GM10248 (cell line): ENCODE measurements at regions not wholly inside any gene's neighbourhood (a gene's known extent, or its start where the extent isn't known, plus 50 kb on each side); places are given as distances from the start of the nearest gene placed in this dataset.

ENCODE experiments used
- CTCF ChIA-PET: fragments of 300-600 bp; sonication (Branson Sonifier 250); formaldehyde crosslinking; extraction: SDS; loops from one replicate; lab custom pipeline; 2021; ENCODE audit warnings: antibody characterized with exemption; lab: Yijun Ruan, JAX
- POLR2A ChIA-PET: fragments of 350-650 bp; sonication (Branson Sonifier 250); formaldehyde crosslinking; extraction: SDS; loops from one replicate; lab custom pipeline; 2020; ENCODE audit warnings: antibody characterized with exemption; lab: Yijun Ruan, JAX
- DNase-seq: peaks from one replicate; pipeline ENCODE4 v3.0.0; 2012; ENCODE audit errors: extremely low spot score
- TF ChIP-seq, protein P1 (sequence below): IDR thresholded peaks from 2 replicates; pipeline ENCODE4 v1.5.1; 2012; ENCODE audit warnings: mild to moderate bottlenecking, low read depth; ENCODE audit errors: extremely low read depth, missing control alignments, control extremely low read depth

DNA sequence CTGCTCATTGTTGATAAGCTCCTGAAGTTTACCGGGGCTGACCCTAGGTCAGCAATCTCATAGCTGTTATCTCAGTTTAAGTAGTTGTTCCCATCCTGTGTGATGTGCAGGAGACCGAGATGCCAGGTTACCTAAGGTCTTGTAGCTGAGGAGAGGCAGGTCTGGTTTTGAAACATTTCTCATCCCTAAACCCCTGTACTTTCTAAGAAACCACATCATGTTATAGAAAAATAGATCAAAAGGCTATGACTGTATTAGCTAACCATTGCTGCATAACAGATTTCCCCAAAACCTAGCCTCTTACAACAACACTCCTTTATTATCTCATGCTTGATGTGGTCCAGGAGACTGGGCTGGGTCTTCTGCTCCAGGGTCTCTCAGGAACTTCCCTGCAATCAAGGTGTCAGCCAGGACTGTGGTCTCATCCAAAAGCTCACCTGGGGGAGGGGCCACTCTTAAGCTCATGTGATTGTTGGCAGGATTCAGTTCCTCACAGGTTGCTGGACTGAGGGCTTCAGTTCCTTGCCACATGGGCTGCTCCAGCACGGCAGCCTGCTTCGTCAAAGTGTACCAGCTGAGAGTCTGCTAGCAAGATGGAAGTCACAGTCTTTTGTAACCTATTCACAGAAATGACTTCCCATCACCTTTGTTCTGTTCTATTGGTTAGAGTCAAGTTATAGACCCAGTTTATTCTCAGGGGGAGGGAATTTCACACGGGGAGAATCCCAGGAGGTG is 60.9 kb upstream of the CLCN4 start:
- ChIA-PET POLR2A (no interaction called here), CTCF (interaction anchor here (1.2 to 6.8 kb wide), 4 partner anchors 12 to 79 kb away, joined by 4 to 45 read pairs (median 22); no protein-coding TSS in a partner anchor)
- TF ChIP-seq, protein P1, sequence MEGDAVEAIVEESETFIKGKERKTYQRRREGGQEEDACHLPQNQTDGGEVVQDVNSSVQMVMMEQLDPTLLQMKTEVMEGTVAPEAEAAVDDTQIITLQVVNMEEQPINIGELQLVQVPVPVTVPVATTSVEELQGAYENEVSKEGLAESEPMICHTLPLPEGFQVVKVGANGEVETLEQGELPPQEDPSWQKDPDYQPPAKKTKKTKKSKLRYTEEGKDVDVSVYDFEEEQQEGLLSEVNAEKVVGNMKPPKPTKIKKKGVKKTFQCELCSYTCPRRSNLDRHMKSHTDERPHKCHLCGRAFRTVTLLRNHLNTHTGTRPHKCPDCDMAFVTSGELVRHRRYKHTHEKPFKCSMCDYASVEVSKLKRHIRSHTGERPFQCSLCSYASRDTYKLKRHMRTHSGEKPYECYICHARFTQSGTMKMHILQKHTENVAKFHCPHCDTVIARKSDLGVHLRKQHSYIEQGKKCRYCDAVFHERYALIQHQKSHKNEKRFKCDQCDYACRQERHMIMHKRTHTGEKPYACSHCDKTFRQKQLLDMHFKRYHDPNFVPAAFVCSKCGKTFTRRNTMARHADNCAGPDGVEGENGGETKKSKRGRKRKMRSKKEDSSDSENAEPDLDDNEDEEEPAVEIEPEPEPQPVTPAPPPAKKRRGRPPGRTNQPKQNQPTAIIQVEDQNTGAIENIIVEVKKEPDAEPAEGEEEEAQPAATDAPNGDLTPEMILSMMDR: no peak
- no peak for DNase-seq

DNA sequence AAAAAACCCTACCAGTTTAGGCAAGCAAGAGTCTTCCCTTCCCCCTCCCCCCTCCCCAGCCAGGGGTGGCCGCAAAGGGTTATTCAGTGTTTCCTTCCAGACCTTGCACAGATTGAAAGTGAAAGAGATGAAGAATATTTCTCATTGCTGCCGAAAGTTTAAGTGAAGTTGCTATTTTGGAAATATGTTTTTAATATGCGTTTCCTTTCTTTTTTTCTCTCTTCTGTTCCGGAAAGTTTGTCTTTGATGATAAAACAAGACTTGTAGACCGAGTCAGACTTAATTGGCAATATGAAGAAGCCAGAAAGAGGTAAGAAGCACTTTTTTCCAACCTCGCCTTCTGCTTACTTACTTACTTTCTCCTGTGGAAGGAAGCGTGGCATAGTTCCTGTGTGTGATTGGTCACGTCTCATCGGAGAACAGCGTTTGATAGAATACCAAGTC is 58.5 kb upstream of the CLCN4 start:
- ChIA-PET POLR2A (no interaction called here), CTCF (interaction anchor here (4.2 to 6.8 kb wide), 2 partner anchors 15 to 20 kb away, joined by 40 to 45 read pairs; no protein-coding TSS in a partner anchor)
- TF ChIP-seq, protein P1: no peak
- DNase-seq: peak; percentile 60

DNA sequence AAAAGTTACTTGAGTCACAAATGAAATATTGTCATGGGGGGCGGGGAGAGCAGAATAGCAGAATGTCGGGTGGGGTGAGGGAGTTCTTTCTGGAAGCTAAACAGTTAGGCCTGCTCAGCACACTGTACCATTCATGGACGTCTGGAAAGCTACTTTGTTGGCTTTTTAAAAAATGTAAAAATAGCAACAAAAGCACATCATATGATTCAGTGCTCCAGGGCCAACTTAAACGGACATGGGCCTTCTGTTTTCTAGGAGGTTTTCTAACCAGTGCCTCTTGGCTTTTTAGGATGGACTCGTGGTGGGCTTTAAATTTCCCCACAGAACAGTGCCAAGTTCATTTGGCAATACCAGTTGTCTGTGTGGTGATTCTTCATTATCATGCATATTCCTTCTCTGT is 57.4 kb upstream of the CLCN4 start:
- POLR2A ChIA-PET: no interaction called here
- TF ChIP-seq, protein P1: no peak
- DNase-seq: no peak
- CTCF ChIA-PET: interaction anchor here (1.3 to 6.8 kb wide), 3 partner anchors 10 to 19 kb away, joined by 3 to 45 read pairs (median 40); no protein-coding TSS in a partner anchor

DNA sequence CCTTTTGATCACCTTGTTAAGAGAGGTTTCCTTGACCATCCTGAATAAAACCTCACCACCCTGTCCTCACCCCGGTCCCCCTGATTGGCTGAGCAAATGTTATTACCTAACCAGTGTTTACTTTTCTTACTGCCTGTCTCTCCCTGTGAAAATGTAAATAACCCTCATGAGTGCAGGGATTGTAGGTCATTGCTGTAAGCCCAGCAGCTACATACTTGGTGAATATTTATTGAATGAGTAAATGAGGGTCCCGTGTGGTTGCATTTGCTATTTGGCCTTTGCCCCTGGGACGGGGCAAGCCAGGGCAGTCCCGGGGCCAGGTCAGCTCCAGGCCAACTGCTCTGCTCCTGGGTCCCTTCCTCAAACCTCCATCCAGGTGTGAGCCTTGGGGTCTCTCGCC is 55.5 kb upstream of the CLCN4 start:
- CTCF ChIA-PET: interaction anchor here (0.8 kb wide), 1 partner anchor 19 kb away, joined by 4 read pairs; no protein-coding TSS in a partner anchor
- no peak for DNase-seq
- TF ChIP-seq, protein P1: no peak
- POLR2A ChIA-PET: no interaction called here

DNA sequence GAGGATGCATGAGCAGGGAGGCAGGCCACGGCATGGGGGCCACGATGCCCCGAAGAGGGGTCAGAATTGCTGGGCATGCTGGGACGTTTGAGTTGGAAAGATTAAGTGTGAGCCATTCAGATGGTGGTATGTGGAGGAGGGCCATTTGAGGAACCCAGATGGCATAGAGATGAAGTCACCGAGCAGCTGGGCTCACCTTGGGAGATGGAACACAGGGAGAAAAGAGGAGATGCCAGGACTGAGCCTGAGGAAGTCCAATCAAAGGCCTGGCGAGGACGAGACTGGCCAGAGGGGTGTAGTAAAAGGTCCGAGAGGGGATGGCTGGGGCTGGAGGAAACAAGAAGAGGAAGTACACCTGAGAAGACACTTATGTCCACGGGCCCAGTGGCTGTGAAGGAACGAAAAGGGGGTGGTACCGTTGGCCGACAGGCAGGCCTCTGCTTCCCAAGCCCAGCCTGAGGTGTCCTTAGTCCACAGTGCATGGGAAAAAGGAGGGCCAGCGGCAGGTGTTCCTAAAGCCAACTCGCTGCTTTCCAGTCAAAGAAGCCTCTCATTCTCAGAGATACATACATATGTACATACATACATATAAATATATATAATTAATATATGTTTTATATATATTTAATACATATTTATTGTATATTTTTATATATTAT is 54.6 kb upstream of the CLCN4 start:
- DNase-seq: no peak
- TF ChIP-seq, protein P1: no peak
- POLR2A ChIA-PET: no interaction called here
- CTCF ChIA-PET: interaction anchor here (1.3 to 4.1 kb wide), 4 partner anchors 9 to 105 kb away, joined by 3 to 18 read pairs (median 3); no protein-coding TSS in a partner anchor

DNA sequence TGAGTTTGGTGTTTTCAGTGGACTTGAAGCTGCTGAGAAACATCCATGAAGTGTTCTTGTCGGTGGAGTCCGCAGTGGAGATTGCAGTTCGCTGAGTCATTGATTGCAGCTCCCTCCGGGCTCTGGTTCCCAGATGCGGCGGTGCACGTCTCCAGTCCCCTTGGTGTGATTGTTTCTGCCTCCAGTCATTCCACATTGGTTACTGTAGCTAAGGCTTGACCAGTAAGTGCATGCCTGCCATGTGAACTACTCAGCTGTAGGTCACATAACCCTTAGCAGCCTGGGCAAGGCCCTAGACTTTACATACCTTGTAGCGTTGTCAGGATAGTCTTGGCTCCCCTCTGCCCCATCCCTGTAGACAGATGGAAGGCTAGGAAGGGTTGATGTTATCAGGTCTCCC is 53.8 kb upstream of the CLCN4 start:
- DNase-seq: no peak
- TF ChIP-seq, protein P1: no peak
- CTCF ChIA-PET: interaction anchor here (1.3 to 4.1 kb wide), 4 partner anchors 8 to 106 kb away, joined by 3 to 18 read pairs (median 3); no protein-coding TSS in a partner anchor
- POLR2A ChIA-PET: no interaction called here
